Upper lobe of right lung (tissue), 1 donor: ENCODE measurements at regions not wholly inside any gene's neighbourhood (a gene's known extent, or its start where the extent isn't known, plus 50 kb on each side); places are given as distances from the start of the nearest gene placed in this dataset.

Experiments used
- ATAC-seq: fragments of 200-7000 bp; cut with Tn5 transposase; one replicate; pipeline ENCODE4 v1.9.1; 2020; ENCODE audit warnings: mild to moderate bottlenecking, moderate library complexity
- DNase-seq: peaks from one replicate; pipeline ENCODE4 v3.0.0-alpha.2; 2020
- H3K27ac ChIP-seq: fragments of 200-600 bp; one replicate; pipeline ENCODE4 v1.8.0; 2022
- H3K27me3 ChIP-seq: fragments of 200-600 bp; one replicate; pipeline ENCODE4 v1.8.0; 2022; ENCODE audit warnings: mild to moderate bottlenecking
- H3K36me3 ChIP-seq: fragments of 200-600 bp; one replicate; pipeline ENCODE4 v1.8.0; 2022
- H3K4me1 ChIP-seq: fragments of 200-600 bp; one replicate; pipeline ENCODE4 v1.8.0; 2022
- H3K4me3 ChIP-seq: fragments of 200-600 bp; one replicate; pipeline ENCODE4 v1.8.0; 2022; ENCODE audit warnings: mild to moderate bottlenecking
- H3K9me3 ChIP-seq: fragments of 200-600 bp; one replicate; pipeline ENCODE4 v1.8.0; 2022
- CTCF ChIP-seq: fragments of 200-600 bp; IDR thresholded peaks from one replicate; pipeline ENCODE4 v1.8.0; 2022; ENCODE audit warnings: antibody characterized with exemption
- intact Hi-C: fragments of 100-400 bp; cut with DNase I; formaldehyde crosslinking; loops from one replicate; pipeline ENCODE4 v1.11.0; 2022
- donor health status: DM: no; HTN: yes; CAD: no; lungs with severe emphysema.

GRCh38 chr4:58247792-58248191 lies 1137.6 kb upstream of the IGFBP7 start:
- intact Hi-C loops = no loop called here
- H3K36me3 ChIP-seq = no peaks in the 10 kb centered on the region
- no peak overlapping the region for H3K4me3 ChIP-seq
- no peaks in the 10 kb centered on the region for H3K9me3 ChIP-seq
- no peaks in the 10 kb centered on the region for H3K4me1 ChIP-seq
- TF ChIP-seq CTCF = no peak
- no peak for ATAC-seq
- H3K27ac ChIP-seq = no peak overlapping the region
- H3K27me3 ChIP-seq = no peaks in the 10 kb centered on the region
- DNase-seq = no peak

GRCh38 chr4:58225460-58225859 lies 1115.3 kb upstream of the IGFBP7 start:
- H3K4me1 ChIP-seq = no peaks in the 10 kb centered on the region
- DNase-seq (no peak), ATAC-seq (no peak)
- no peak overlapping the region for H3K4me3 ChIP-seq
- no peaks in the 10 kb centered on the region for H3K27me3 ChIP-seq
- H3K27ac ChIP-seq = no peak overlapping the region
- intact Hi-C loops = no loop called here
- peaks cover 4% of the 10 kb centered on the region for H3K9me3 ChIP-seq
- no peaks in the 10 kb centered on the region for H3K36me3 ChIP-seq
- TF ChIP-seq CTCF = no peak

DNA sequence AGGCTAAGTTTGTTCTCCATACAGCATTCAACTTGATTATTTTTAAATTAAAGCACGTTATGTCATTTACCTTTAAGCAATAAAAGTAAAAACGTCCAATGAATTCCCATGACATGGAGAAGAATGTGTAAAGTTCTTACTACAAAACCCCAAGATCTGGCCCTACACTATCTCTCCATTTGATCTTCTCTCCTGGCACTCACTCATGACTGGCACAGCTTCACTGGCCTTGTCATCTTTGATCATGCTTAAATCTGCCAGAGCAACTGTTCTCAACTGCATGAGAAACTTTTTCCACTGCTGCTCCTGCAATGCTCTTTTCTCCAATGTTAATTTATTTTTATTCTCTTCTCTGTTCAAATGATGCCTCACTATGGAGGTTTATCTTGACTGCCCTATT lies 1109.0 kb upstream of the IGFBP7 start:
- Histone ChIP-seq H3K27ac (no peak overlapping the region), H3K9me3 (peaks cover 8% of the 10 kb centered on the region), H3K27me3 (no peaks in the 10 kb centered on the region), H3K36me3 (no peaks in the 10 kb centered on the region), H3K4me3 (no peak overlapping the region), H3K4me1 (no peaks in the 10 kb centered on the region)
- DNase-seq (no peak), ATAC-seq (no peak)
- intact Hi-C loops = no loop called here
- TF ChIP-seq CTCF = no peak

DNA sequence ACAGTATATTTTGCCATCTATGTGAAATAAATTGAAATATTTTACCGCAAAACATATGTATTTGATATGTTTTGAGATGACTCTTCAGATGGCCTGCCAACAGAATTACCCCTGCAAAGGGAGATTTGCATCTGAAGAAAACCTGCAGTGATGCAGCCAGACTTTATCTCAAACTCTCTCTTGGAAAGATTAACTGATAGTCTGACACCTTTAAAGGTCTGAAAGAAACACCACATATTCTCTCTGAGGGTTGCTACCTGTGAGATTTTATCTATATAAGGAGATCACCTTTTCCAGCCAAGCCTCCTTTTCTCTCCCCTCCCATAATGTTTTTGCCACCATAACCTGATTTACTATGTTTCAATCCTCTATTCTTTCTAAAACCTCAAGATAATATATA lies 1106.3 kb upstream of the IGFBP7 start:
- ATAC-seq = no peak
- Histone ChIP-seq H3K4me1 (no peaks in the 10 kb centered on the region), H3K4me3 (no peak overlapping the region), H3K27me3 (no peaks in the 10 kb centered on the region), H3K36me3 (no peaks in the 10 kb centered on the region), H3K9me3 (peaks cover 8% of the 10 kb centered on the region), H3K27ac (no peak overlapping the region)
- intact Hi-C loops = no loop called here
- no peak for TF ChIP-seq CTCF
- DNase-seq = no peak

DNA sequence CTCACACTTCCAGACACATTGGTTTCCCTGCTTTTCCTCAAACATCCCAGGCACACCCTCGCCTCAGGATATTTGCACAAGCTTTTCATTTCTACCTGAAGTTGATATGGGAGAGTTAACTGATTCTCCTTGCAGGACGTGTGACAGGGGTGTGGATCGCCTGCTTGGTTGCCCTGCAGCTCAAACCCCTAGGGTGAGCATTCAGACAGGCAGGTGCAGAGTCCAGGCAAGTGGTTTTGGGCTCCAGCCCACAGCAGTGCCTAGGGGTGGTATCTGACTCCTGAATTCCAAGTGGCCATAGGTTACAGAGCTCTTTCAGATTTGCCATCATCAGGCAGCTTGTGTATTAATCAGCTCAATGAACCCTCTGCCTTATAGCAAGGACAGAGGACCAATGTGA lies 1104.2 kb upstream of the IGFBP7 start:
- Histone ChIP-seq H3K4me1 (no peaks in the 10 kb centered on the region), H3K9me3 (no peaks in the 10 kb centered on the region), H3K4me3 (no peak overlapping the region), H3K27ac (no peak overlapping the region), H3K27me3 (no peaks in the 10 kb centered on the region), H3K36me3 (no peaks in the 10 kb centered on the region)
- intact Hi-C loops = no loop called here
- TF ChIP-seq CTCF = no peak
- no peak for DNase-seq
- peak; percentile 19 for ATAC-seq

- Histone ChIP-seq H3K27me3 (no peaks in the 10 kb centered on the region), H3K9me3 (no peaks in the 10 kb centered on the region), H3K4me1 (no peaks in the 10 kb centered on the region), H3K4me3 (no peak overlapping the region), H3K27ac (no peak overlapping the region), H3K36me3 (no peaks in the 10 kb centered on the region)
- TF ChIP-seq CTCF = no peak
- intact Hi-C loops = no loop called here
- no peak for DNase-seq
- ATAC-seq = no peak
Observed at GRCh38 chr4:58209551-58209950, 1099.4 kb upstream of the IGFBP7 start.
